Thyroid gland (tissue), 4 donors: ENCODE measurements at regions not wholly inside any gene's neighbourhood (a gene's known extent, or its start where the extent isn't known, plus 50 kb on each side); places are given as distances from the start of the nearest gene placed in this dataset.

Source experiments
- POLR2A ChIP-seq, 2 donors: fragments of 450-650 bp; IDR thresholded peaks; one replicate each; pipeline ENCODE4 v1.6.1; 2017; ENCODE audit warnings: antibody characterized with exemption in 2 of 2, mild to moderate bottlenecking in 2 of 2, moderate library complexity in 1 of 2
- TF ChIP-seq, protein P1 (sequence below), 6 experiments: fragments of 200-600 bp in 3 of 6; fragments of 450-650 bp in 3 of 6; sonication (generic) in 3 of 6; IDR thresholded peaks; one replicate each; pipeline ENCODE4 v1.5.1; 2016 to 2019; ENCODE audit warnings: antibody characterized with exemption in 6 of 6, mild to moderate bottlenecking in 2 of 6, inconsistent platforms in 1 of 6, moderate library complexity in 1 of 6

DNA sequence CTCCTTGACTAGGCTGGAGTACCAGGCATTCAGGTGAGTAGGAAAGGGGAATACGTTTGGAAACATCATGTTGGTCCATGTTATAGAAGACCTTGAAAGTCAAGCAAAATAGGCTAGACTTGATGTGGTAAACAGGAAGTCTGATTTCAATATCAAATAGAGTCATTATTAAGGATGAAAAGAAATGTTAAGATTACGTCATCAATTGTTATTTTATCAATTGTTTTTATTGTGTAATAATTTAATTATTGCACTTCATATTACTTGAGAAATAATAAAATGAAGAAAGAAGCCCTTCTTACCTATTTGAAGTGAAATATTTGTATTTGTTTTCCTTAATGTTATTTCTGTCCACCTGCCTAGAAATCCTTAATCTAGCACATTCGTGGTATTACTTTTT is 361.0 kb upstream of the HAND2 start:
- TF ChIP-seq, protein P1, sequence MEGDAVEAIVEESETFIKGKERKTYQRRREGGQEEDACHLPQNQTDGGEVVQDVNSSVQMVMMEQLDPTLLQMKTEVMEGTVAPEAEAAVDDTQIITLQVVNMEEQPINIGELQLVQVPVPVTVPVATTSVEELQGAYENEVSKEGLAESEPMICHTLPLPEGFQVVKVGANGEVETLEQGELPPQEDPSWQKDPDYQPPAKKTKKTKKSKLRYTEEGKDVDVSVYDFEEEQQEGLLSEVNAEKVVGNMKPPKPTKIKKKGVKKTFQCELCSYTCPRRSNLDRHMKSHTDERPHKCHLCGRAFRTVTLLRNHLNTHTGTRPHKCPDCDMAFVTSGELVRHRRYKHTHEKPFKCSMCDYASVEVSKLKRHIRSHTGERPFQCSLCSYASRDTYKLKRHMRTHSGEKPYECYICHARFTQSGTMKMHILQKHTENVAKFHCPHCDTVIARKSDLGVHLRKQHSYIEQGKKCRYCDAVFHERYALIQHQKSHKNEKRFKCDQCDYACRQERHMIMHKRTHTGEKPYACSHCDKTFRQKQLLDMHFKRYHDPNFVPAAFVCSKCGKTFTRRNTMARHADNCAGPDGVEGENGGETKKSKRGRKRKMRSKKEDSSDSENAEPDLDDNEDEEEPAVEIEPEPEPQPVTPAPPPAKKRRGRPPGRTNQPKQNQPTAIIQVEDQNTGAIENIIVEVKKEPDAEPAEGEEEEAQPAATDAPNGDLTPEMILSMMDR (IDR thresholded peaks at IDR 0.05): no peak
- no peak for TF ChIP-seq POLR2A (IDR thresholded peaks at IDR 0.05)
